Astrocyte (in vitro differentiated cells and primary cell): ENCODE measurements at regions not wholly inside any gene's neighbourhood (a gene's known extent, or its start where the extent isn't known, plus 50 kb on each side); places are given as distances from the start of the nearest gene placed in this dataset.

ENCODE experiments used
- DNase-seq: peaks from one replicate; pipeline ENCODE4 v3.0.0-alpha.2; 2010; ENCODE audit warnings: low read depth
- FAIRE-seq: peaks from 2 replicates; lab custom pipeline; 2011; peaks lifted over from hg19 to GRCh38; lab: Jason Lieb, UNC
- H2AFZ ChIP-seq: 2 replicates; pipeline ENCODE4 v1.6.0; 2012; ENCODE audit warnings: low read depth, low read length, inconsistent platforms
- H3K27ac ChIP-seq: 2 replicates; pipeline ENCODE4 v1.5.1; 2011; ENCODE audit warnings: low read depth, low read length, inconsistent platforms
- H3K27me3 ChIP-seq: 2 replicates; pipeline ENCODE4 v1.6.0; 2011; ENCODE audit warnings: low read length, inconsistent platforms; ENCODE audit not compliant: insufficient read depth
- H3K36me3 ChIP-seq: 2 replicates; pipeline ENCODE4 v1.5.1; 2011; ENCODE audit warnings: low read length, inconsistent platforms; ENCODE audit not compliant: insufficient read depth
- H3K4me1 ChIP-seq: 2 replicates; pipeline ENCODE4 v1.5.1; 2011; ENCODE audit warnings: low read length, inconsistent platforms; ENCODE audit not compliant: insufficient read depth
- H3K4me2 ChIP-seq: 2 replicates; pipeline ENCODE4 v1.6.0; 2012; ENCODE audit warnings: low read length, inconsistent platforms
- H3K4me3 ChIP-seq: 2 replicates; pipeline ENCODE4 v1.5.1; 2011; ENCODE audit warnings: low read depth, mild to moderate bottlenecking, low read length, inconsistent platforms; ENCODE audit not compliant: insufficient read depth
- H3K79me2 ChIP-seq: 2 replicates; pipeline ENCODE4 v1.6.0; 2012; ENCODE audit warnings: mild to moderate bottlenecking, low read length, inconsistent platforms; ENCODE audit not compliant: insufficient read depth
- H3K9ac ChIP-seq: 2 replicates; pipeline ENCODE4 v1.6.0; 2012; ENCODE audit warnings: mild to moderate bottlenecking, low read length, inconsistent platforms
- H3K9me3 ChIP-seq: 2 replicates; pipeline ENCODE4 v1.5.1; 2012; ENCODE audit warnings: low read depth, mild to moderate bottlenecking, low read length, inconsistent platforms; ENCODE audit not compliant: insufficient read depth
- H4K20me1 ChIP-seq: 2 replicates; pipeline ENCODE4 v1.6.0; 2012; ENCODE audit warnings: low read length, inconsistent platforms; ENCODE audit not compliant: insufficient read depth
- H3K27ac Mint-ChIP-seq: one replicate; pipeline ENCODE4 v1.8.0; 2021; ENCODE audit warnings: mild to moderate bottlenecking, mixed read lengths; ENCODE audit not compliant: unreplicated experiment
- H3K27me3 Mint-ChIP-seq: one replicate; pipeline ENCODE4 v1.8.0; 2021; ENCODE audit warnings: low read depth, mixed read lengths; ENCODE audit not compliant: unreplicated experiment
- H3K36me3 Mint-ChIP-seq: one replicate; pipeline ENCODE4 v1.8.0; 2021; ENCODE audit warnings: low read depth, mixed read lengths; ENCODE audit not compliant: unreplicated experiment
- H3K4me1 Mint-ChIP-seq: one replicate; pipeline ENCODE4 v1.8.0; 2021; ENCODE audit warnings: low read depth, mixed read lengths; ENCODE audit not compliant: unreplicated experiment
- H3K4me3 Mint-ChIP-seq: one replicate; pipeline ENCODE4 v1.8.0; 2021; ENCODE audit warnings: mild to moderate bottlenecking, moderate library complexity, mixed read lengths; ENCODE audit not compliant: unreplicated experiment
- H3K9me3 Mint-ChIP-seq: one replicate; pipeline ENCODE4 v1.8.0; 2021; ENCODE audit warnings: mild to moderate bottlenecking, mixed read lengths; ENCODE audit not compliant: unreplicated experiment
- CTCF ChIP-seq: IDR thresholded peaks from 2 replicates; pipeline ENCODE4 v1.5.1; 2011; ENCODE audit warnings: low read depth, mild to moderate bottlenecking, inconsistent platforms, low read length, moderate library complexity; ENCODE audit not compliant: insufficient read depth
- EZH2 ChIP-seq: IDR thresholded peaks from 2 replicates; pipeline ENCODE4 v1.6.1; 2012; ENCODE audit warnings: mild to moderate bottlenecking, low read length, inconsistent platforms; ENCODE audit not compliant: insufficient read depth

GRCh38 chr3:74033381-74033780 is 408.6 kb upstream of the PDZRN3 start:
- no peak for FAIRE-seq
- no peaks in the 10 kb centered on the region for H3K4me1 Mint-ChIP-seq
- no peak for TF ChIP-seq EZH2
- no peak for TF ChIP-seq CTCF

GRCh38 chr3:74027121-74027520 is 402.4 kb upstream of the PDZRN3 start:
- Histone ChIP-seq H4K20me1 (no peaks in the 10 kb centered on the region), H3K4me3 (no peak overlapping the region), H3K4me1 (no peaks in the 10 kb centered on the region), H3K27ac (no peak overlapping the region), H3K9me3 (no peaks in the 10 kb centered on the region), H3K9ac (no peak overlapping the region), H3K27me3 (no peaks in the 10 kb centered on the region), H3K4me2 (no peak overlapping the region), H3K36me3 (no peaks in the 10 kb centered on the region), H2AFZ (no peak overlapping the region), H3K79me2 (no peaks in the 10 kb centered on the region)
- H3K36me3 Mint-ChIP-seq: no peaks in the 10 kb centered on the region
- peaks cover 2% of the 10 kb centered on the region for H3K4me1 Mint-ChIP-seq
- FAIRE-seq (no peak), DNase-seq (no peak)
- no peaks in the 10 kb centered on the region for H3K27me3 Mint-ChIP-seq
- no peak overlapping the region for H3K4me3 Mint-ChIP-seq
- H3K27ac Mint-ChIP-seq: no peak overlapping the region
- peaks cover 5% of the 10 kb centered on the region for H3K9me3 Mint-ChIP-seq
- TF ChIP-seq CTCF (no peak), EZH2 (no peak)

More at GRCh38 chr3:74033381-74033780, 408.6 kb upstream of the PDZRN3 start:
- Mint-ChIP-seq H3K9me3 (peaks cover under 1% of the 10 kb centered on the region), H3K27me3 (no peaks in the 10 kb centered on the region), H3K4me3 (no peak overlapping the region), H3K27ac (no peak overlapping the region), H3K36me3 (no peaks in the 10 kb centered on the region)
- H3K4me2 ChIP-seq: no peak overlapping the region
- H3K79me2 ChIP-seq: no peaks in the 10 kb centered on the region
- H4K20me1 ChIP-seq: no peaks in the 10 kb centered on the region
- no peaks in the 10 kb centered on the region for H3K27me3 ChIP-seq
- H3K9ac ChIP-seq: no peak overlapping the region
- no peak overlapping the region for H3K27ac ChIP-seq
- no peak overlapping the region for H2AFZ ChIP-seq
- DNase-seq: no peak
- no peaks in the 10 kb centered on the region for H3K4me1 ChIP-seq
- no peaks in the 10 kb centered on the region for H3K9me3 ChIP-seq
- H3K4me3 ChIP-seq: no peak overlapping the region
- H3K36me3 ChIP-seq: no peaks in the 10 kb centered on the region

- no peak overlapping the region for H3K4me2 ChIP-seq
- Mint-ChIP-seq H3K36me3 (no peaks in the 10 kb centered on the region), H3K4me1 (peaks cover 2% of the 10 kb centered on the region), H3K27ac (no peak overlapping the region), H3K27me3 (no peaks in the 10 kb centered on the region), H3K4me3 (no peak overlapping the region), H3K9me3 (peaks cover 5% of the 10 kb centered on the region)
- H3K4me1 ChIP-seq: no peaks in the 10 kb centered on the region
- no peaks in the 10 kb centered on the region for H4K20me1 ChIP-seq
- H3K27me3 ChIP-seq: no peaks in the 10 kb centered on the region
- no peaks in the 10 kb centered on the region for H3K79me2 ChIP-seq
- H3K27ac ChIP-seq: no peak overlapping the region
- H3K36me3 ChIP-seq: no peaks in the 10 kb centered on the region
- H2AFZ ChIP-seq: no peak overlapping the region
- H3K4me3 ChIP-seq: no peak overlapping the region
- TF ChIP-seq CTCF (no peak), EZH2 (no peak)
- FAIRE-seq (no peak), DNase-seq (no peak)
- no peaks in the 10 kb centered on the region for H3K9me3 ChIP-seq
- no peak overlapping the region for H3K9ac ChIP-seq
Measured at GRCh38 chr3:74023395-74023794, 398.7 kb upstream of the PDZRN3 start.
